ENCODE measurements at regions not wholly inside any gene's neighbourhood (a gene's known extent, or its start where the extent isn't known, plus 50 kb on each side); places are given as distances from the start of the nearest gene placed in this dataset.
A peak's percentile ranks its signal among the peaks of the same experiment; 100 is the strongest.
"Not testable (repeated sequence)": the region's sequence is repeated elsewhere in the genome, so short reads cannot be mapped to it uniquely, and the experiment has no call there.

- peak in 1 of 3 donors; percentile 16 for DNase-seq (ENCODE audit: low read depth in 2 of 3, low spot score in 1 of 3)
These were observed 126.6 kb downstream of the UNC93B1 start for GRCh38 chr11:67877316-67877715.

- not testable (repeated sequence) for DNase-seq (ENCODE audit: low read depth in 2 of 3, low spot score in 1 of 3)
These were observed 130.7 kb downstream of the UNC93B1 start for GRCh38 chr11:67873223-67873622.

- not testable (repeated sequence) for DNase-seq (ENCODE audit: low read depth in 2 of 3, low spot score in 1 of 3)
These were observed 132.7 kb downstream of the UNC93B1 start for GRCh38 chr11:67871168-67871567.

- not testable (repeated sequence) for DNase-seq (ENCODE audit: low read depth in 2 of 3, low spot score in 1 of 3)
These were observed 141.0 kb downstream of the UNC93B1 start for GRCh38 chr11:67862896-67863295.

GRCh38 chr11:67859513-67860161 lies 144.3 kb downstream of the UNC93B1 start:
- peak; percentile 39 to 52 (median 47) for DNase-seq (ENCODE audit: low read depth in 2 of 3, low spot score in 1 of 3)

GRCh38 chr11:67850747-67851146 lies 153.2 kb downstream of the UNC93B1 start:
- not testable (repeated sequence) for DNase-seq (ENCODE audit: low read depth in 2 of 3, low spot score in 1 of 3)

GRCh38 chr11:67849766-67850165 lies 154.1 kb downstream of the UNC93B1 start:
- not testable (repeated sequence) for DNase-seq (ENCODE audit: low read depth in 2 of 3, low spot score in 1 of 3)

- not testable (repeated sequence) for DNase-seq (ENCODE audit: low read depth in 2 of 3, low spot score in 1 of 3)
These were observed 155.7 kb downstream of the UNC93B1 start for GRCh38 chr11:67847896-67848875.

GRCh38 chr11:67846303-67846702 lies 157.6 kb downstream of the UNC93B1 start:
- not testable (repeated sequence) for DNase-seq (ENCODE audit: low read depth in 2 of 3, low spot score in 1 of 3)

GRCh38 chr11:67845296-67845695 lies 158.6 kb downstream of the UNC93B1 start:
- DNase-seq (ENCODE audit: low read depth in 2 of 3, low spot score in 1 of 3): not testable (repeated sequence)

- not testable (repeated sequence) for DNase-seq (ENCODE audit: low read depth in 2 of 3, low spot score in 1 of 3)
These were observed 163.3 kb downstream of the UNC93B1 start for GRCh38 chr11:67840599-67840998.

GRCh38 chr11:67830152-67830551 lies 155.7 kb upstream of the ALDH3B2 start:
- DNase-seq (ENCODE audit: low read depth in 2 of 3, low spot score in 1 of 3): not testable (repeated sequence)

GRCh38 chr11:67826951-67827296 lies 152.5 kb upstream of the ALDH3B2 start:
- DNase-seq (ENCODE audit: low read depth in 2 of 3, low spot score in 1 of 3): not testable (repeated sequence)

GRCh38 chr11:67826028-67826950 lies 151.9 kb upstream of the ALDH3B2 start:
- not testable (repeated sequence) for DNase-seq (ENCODE audit: low read depth in 2 of 3, low spot score in 1 of 3)

GRCh38 chr11:67824861-67825260 lies 150.4 kb upstream of the ALDH3B2 start:
- DNase-seq (ENCODE audit: low read depth in 2 of 3, low spot score in 1 of 3): not testable (repeated sequence)

- no peak for DNase-seq (ENCODE audit: low read depth in 2 of 3, low spot score in 1 of 3)
These were observed 145.7 kb upstream of the ALDH3B2 start for GRCh38 chr11:67820081-67820480.

- DNase-seq (ENCODE audit: low read depth in 2 of 3, low spot score in 1 of 3): not testable (repeated sequence)
These were observed 143.1 kb upstream of the ALDH3B2 start for GRCh38 chr11:67817558-67817957.

- DNase-seq (ENCODE audit: low read depth in 2 of 3, low spot score in 1 of 3): not testable (repeated sequence)
These were observed 134.9 kb upstream of the ALDH3B2 start for GRCh38 chr11:67809301-67809700.

GRCh38 chr11:67807896-67808295 lies 133.5 kb upstream of the ALDH3B2 start:
- not testable (repeated sequence) for DNase-seq (ENCODE audit: low read depth in 2 of 3, low spot score in 1 of 3)

- not testable (repeated sequence) for DNase-seq (ENCODE audit: low read depth in 2 of 3, low spot score in 1 of 3)
These were observed 132.4 kb upstream of the ALDH3B2 start for GRCh38 chr11:67806728-67807235.

GRCh38 chr11:67806183-67806582 lies 131.8 kb upstream of the ALDH3B2 start:
- not testable (repeated sequence) for DNase-seq (ENCODE audit: low read depth in 2 of 3, low spot score in 1 of 3)
